Fibroblast of lung (primary cell): ENCODE measurements at regions not wholly inside any gene's neighbourhood (a gene's known extent, or its start where the extent isn't known, plus 50 kb on each side); places are given as distances from the start of the nearest gene placed in this dataset.

ENCODE experiments used
- DNase-seq, 2 donors: peaks; one replicate each; pipeline versions ENCODE4 v3.0.0 to v3.0.0-alpha.2; 2010; ENCODE audit warnings: low read depth in 2 of 2
- H2AFZ ChIP-seq: 2 replicates; pipeline ENCODE4 v1.5.1; 2012; ENCODE audit warnings: low read length, control low read depth, inconsistent platforms
- H3K27ac ChIP-seq: 2 replicates; pipeline ENCODE4 v1.5.1; 2011; ENCODE audit warnings: low read length, control low read depth; ENCODE audit not compliant: insufficient read depth
- H3K27me3 ChIP-seq: 2 replicates; pipeline ENCODE4 v1.5.1; 2011; ENCODE audit warnings: mild to moderate bottlenecking, low read length; ENCODE audit not compliant: control insufficient read depth, insufficient read depth
- H3K36me3 ChIP-seq: 2 replicates; pipeline ENCODE4 v1.5.1; 2011; ENCODE audit warnings: low read length; ENCODE audit not compliant: control insufficient read depth, insufficient read depth
- H3K4me1 ChIP-seq: 2 replicates; pipeline ENCODE4 v1.5.1; 2011; ENCODE audit warnings: low read length; ENCODE audit not compliant: control insufficient read depth, insufficient read depth; ENCODE audit errors: extremely low read depth
- H3K4me2 ChIP-seq: 2 replicates; pipeline ENCODE4 v1.5.1; 2011; ENCODE audit warnings: low read length, control low read depth; ENCODE audit not compliant: insufficient read depth; ENCODE audit errors: extremely low read depth
- H3K4me3 ChIP-seq, 4 experiments: fragments of 200-600 bp in 1 of 4; sonication (generic) in 1 of 4; replicated peaks in 1 of 4; 2 replicates each; pipeline ENCODE4 v1.5.1; 2011 to 2016; ENCODE audit warnings: low read length in 4 of 4, low read depth in 3 of 4, mild to moderate bottlenecking in 3 of 4, control low read depth in 2 of 4, inconsistent platforms in 1 of 4, mixed read lengths in 1 of 4; ENCODE audit not compliant: insufficient read depth in 1 of 4; ENCODE audit errors: control extremely low read depth in 1 of 4
- H3K79me2 ChIP-seq: 2 replicates; pipeline ENCODE4 v1.5.1; 2012; ENCODE audit warnings: mild to moderate bottlenecking, low read length, inconsistent platforms; ENCODE audit not compliant: control insufficient read depth, insufficient read depth
- H3K9ac ChIP-seq: 2 replicates; pipeline ENCODE4 v1.5.1; 2011; ENCODE audit warnings: mild to moderate bottlenecking, low read length, control low read depth; ENCODE audit not compliant: insufficient read depth
- H3K9me3 ChIP-seq: 2 replicates; pipeline ENCODE4 v1.5.1; 2012; ENCODE audit warnings: low read depth, low read length; ENCODE audit not compliant: control insufficient read depth, insufficient read depth
- H4K20me1 ChIP-seq: 2 replicates; pipeline ENCODE4 v1.5.1; 2011; ENCODE audit warnings: low read length; ENCODE audit not compliant: control insufficient read depth, insufficient read depth; ENCODE audit errors: extremely low read depth
- CTCF ChIP-seq, 2 donors: IDR thresholded peaks in 1 of 2; conservative IDR thresholded peaks in 1 of 2; 1 replicate in 1 of 2; 2 replicates in 1 of 2; pipeline ENCODE4 v1.5.1; 2011 to 2012; ENCODE audit warnings: low read length in 2 of 2, control low read depth in 1 of 2, inconsistent platforms in 1 of 2, low read depth in 1 of 2, mild to moderate bottlenecking in 1 of 2
- EZH2 ChIP-seq: IDR thresholded peaks from 2 replicates; pipeline ENCODE4 v1.5.1; 2012; ENCODE audit warnings: low read length, control low read depth, mild to moderate bottlenecking; ENCODE audit errors: missing control alignments

DNA sequence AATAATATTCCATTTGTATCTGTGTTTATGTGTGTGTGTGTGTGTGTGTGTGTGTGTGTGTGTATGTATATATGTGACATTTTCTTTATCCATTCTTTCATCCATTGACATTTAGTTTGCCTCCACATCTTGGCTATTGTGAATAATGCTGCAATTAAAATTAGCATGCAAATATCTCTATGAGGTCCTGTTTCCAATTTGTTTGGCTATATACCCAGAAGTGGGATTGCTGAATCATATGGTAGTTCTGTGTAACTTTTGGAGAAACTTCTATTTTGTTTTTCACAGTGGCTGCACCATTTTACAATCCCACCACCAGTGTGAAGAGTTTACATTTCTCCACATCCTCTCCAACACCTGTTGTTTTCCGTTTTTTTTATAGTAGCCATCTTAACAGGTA lies 53.1 kb downstream of the CH25H start:
- no peaks in the 10 kb centered on the region for H3K79me2 ChIP-seq
- H4K20me1 ChIP-seq: no peaks in the 10 kb centered on the region
- H2AFZ ChIP-seq: no peak overlapping the region
- H3K27ac ChIP-seq: no peak overlapping the region
- peaks cover 3% of the 10 kb centered on the region for H3K4me1 ChIP-seq
- no peaks in the 10 kb centered on the region for H3K9me3 ChIP-seq
- no peak overlapping the region for H3K9ac ChIP-seq
- no peak overlapping the region for H3K4me2 ChIP-seq
- DNase-seq: no peak
- no peaks in the 10 kb centered on the region for H3K36me3 ChIP-seq
- H3K4me3 ChIP-seq: no peak overlapping the region
- TF ChIP-seq CTCF (conservative IDR thresholded peaks at IDR 0.05 in 1 of 2, IDR thresholded peaks at IDR 0.05 in 1 of 2; ENCODE audit: low read depth in 1 of 2, low read length in 2 of 2) (no peak), EZH2 (no peak)
- no peaks in the 10 kb centered on the region for H3K27me3 ChIP-seq

- Histone ChIP-seq H3K4me3 (no peak overlapping the region), H3K79me2 (no peaks in the 10 kb centered on the region), H3K4me1 (peaks cover 3% of the 10 kb centered on the region), H3K27me3 (no peaks in the 10 kb centered on the region), H3K36me3 (no peaks in the 10 kb centered on the region), H2AFZ (no peak overlapping the region), H3K27ac (no peak overlapping the region), H3K9me3 (no peaks in the 10 kb centered on the region), H4K20me1 (no peaks in the 10 kb centered on the region), H3K9ac (no peak overlapping the region), H3K4me2 (no peak overlapping the region)
- peak in 1 of 2 donors; percentile 43 for DNase-seq
- no peak for TF ChIP-seq CTCF (conservative IDR thresholded peaks at IDR 0.05 in 1 of 2, IDR thresholded peaks at IDR 0.05 in 1 of 2; ENCODE audit: low read depth in 1 of 2, low read length in 2 of 2)
- TF ChIP-seq EZH2: no peak
Measured at GRCh38 chr10:89153116-89153515, 54.0 kb downstream of the CH25H start.

- Histone ChIP-seq H3K9ac (no peak overlapping the region), H3K79me2 (no peaks in the 10 kb centered on the region), H3K4me3 (no peak overlapping the region), H2AFZ (no peak overlapping the region), H3K27me3 (no peaks in the 10 kb centered on the region), H3K4me2 (peak overlapping the region; percentile 0), H3K36me3 (no peaks in the 10 kb centered on the region), H3K9me3 (no peaks in the 10 kb centered on the region), H4K20me1 (no peaks in the 10 kb centered on the region), H3K27ac (no peak overlapping the region), H3K4me1 (peaks cover 3% of the 10 kb centered on the region)
- TF ChIP-seq CTCF (conservative IDR thresholded peaks at IDR 0.05 in 1 of 2, IDR thresholded peaks at IDR 0.05 in 1 of 2; ENCODE audit: low read depth in 1 of 2, low read length in 2 of 2) (no peak), EZH2 (no peak)
- peak; percentile 88 to 93 for DNase-seq
Measured at GRCh38 chr10:89151857-89152256, 55.3 kb downstream of the CH25H start.
